Heart left ventricle (tissue), 13 donors: ENCODE measurements at regions not wholly inside any gene's neighbourhood (a gene's known extent, or its start where the extent isn't known, plus 50 kb on each side); places are given as distances from the start of the nearest gene placed in this dataset.

ENCODE experiments used
- POLR2A ChIP-seq, 2 donors: fragments of 450-650 bp; IDR thresholded peaks; one replicate each; pipeline ENCODE4 v1.6.1; 2017; ENCODE audit warnings: antibody characterized with exemption in 2 of 2, mild to moderate bottlenecking in 2 of 2, moderate library complexity in 2 of 2
- TF ChIP-seq, protein P1 (sequence below), 12 donors: fragments of 200-600 bp; sonication (generic) in 4 of 12; IDR thresholded peaks; one replicate each; pipeline versions ENCODE4 v1.5.0 to v1.8.0; 2018 to 2022; ENCODE audit warnings: antibody characterized with exemption in 12 of 12, mild to moderate bottlenecking in 5 of 12
- donor health status: ischemic (EF 13 %, LVEDD 7.1; RV severe dilation, severe dysfunction).
- donor health status: DM: no; HTN: yes; CAD: no.
- donor health status: DM: no; HTN: no; CAD: no.
- donor health status: ischemic (EF 25% LVEDD 6.9; RV normal size, moderate dysfunction).
- donor health status: ischemic (EF 25% LVEDD 5.7; RV mildly dilated, moderate dysfunction).
- donor health status: ischemic (EF 35%, LVEDD 5.7; RV mildly dilated, moderate dysfunction).
- donor health status: nonischemic (EF 11% LVEDD 7.7; RV severe dilation, severe dysfunction).
- donor health status: DM: yes; HTN: yes; CAD: no.
- donor health status: PGD.
- donor health status: ischemic (EF 29% LVEDD 5.4; RV normal size, mild dysfunction).
- donor health status: nonischemic (EF 23%, LVEDD 6.1; RV moderate dilation, normal function).

DNA sequence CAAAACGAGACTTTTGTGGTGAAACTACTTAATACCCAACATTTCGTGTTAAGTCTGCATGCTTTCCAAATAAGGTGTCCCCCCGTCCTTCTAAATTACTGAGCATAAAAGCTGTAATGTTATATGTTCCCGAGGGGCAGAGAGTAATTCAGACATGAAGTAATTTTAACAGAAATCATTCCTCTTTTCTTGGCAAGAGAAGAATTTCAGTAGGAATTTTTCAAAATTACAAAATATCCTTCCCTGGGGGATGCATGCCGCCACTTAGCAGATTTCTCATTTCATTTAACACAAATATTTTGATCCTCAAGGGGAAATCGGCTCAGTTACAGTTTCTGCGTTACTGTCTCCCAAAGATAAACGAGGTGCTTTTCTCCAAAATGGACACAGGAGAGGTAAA, 213.2 kb upstream of the RHOBTB1 start:
- TF ChIP-seq, protein P1, sequence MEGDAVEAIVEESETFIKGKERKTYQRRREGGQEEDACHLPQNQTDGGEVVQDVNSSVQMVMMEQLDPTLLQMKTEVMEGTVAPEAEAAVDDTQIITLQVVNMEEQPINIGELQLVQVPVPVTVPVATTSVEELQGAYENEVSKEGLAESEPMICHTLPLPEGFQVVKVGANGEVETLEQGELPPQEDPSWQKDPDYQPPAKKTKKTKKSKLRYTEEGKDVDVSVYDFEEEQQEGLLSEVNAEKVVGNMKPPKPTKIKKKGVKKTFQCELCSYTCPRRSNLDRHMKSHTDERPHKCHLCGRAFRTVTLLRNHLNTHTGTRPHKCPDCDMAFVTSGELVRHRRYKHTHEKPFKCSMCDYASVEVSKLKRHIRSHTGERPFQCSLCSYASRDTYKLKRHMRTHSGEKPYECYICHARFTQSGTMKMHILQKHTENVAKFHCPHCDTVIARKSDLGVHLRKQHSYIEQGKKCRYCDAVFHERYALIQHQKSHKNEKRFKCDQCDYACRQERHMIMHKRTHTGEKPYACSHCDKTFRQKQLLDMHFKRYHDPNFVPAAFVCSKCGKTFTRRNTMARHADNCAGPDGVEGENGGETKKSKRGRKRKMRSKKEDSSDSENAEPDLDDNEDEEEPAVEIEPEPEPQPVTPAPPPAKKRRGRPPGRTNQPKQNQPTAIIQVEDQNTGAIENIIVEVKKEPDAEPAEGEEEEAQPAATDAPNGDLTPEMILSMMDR (IDR thresholded peaks at IDR 0.05) = no peak
- TF ChIP-seq POLR2A (IDR thresholded peaks at IDR 0.05) = no peak
